IMR-90 (cell line): ENCODE measurements at regions not wholly inside any gene's neighbourhood (a gene's known extent, or its start where the extent isn't known, plus 50 kb on each side); places are given as distances from the start of the nearest gene placed in this dataset.

Source experiments
- ATAC-seq: fragments of 200-7000 bp; cut with Tn5 transposase; 2 replicates; pipeline ENCODE4 v1.9.1; 2020; ENCODE audit warnings: low read depth, mild to moderate bottlenecking, moderate library complexity
- BruUV-seq: library from RNA; stranded (reverse); fragments of 400-500 nt; replicated peaks from 2 replicates; lab custom pipeline; 2021; lab: Mats Ljungman, UMichigan
- CTCF ChIA-PET: fragments of 300-600 bp; formaldehyde crosslinking; extraction: SDS; loops from one replicate; lab custom pipeline; 2021; ENCODE audit warnings: antibody characterized with exemption; lab: Yijun Ruan, JAX
- POLR2A ChIA-PET: fragments of 300-600 bp; sonication (Branson Sonifier 250); formaldehyde crosslinking; loops from one replicate; lab custom pipeline; 2022; ENCODE audit warnings: antibody characterized with exemption; ENCODE audit not compliant: unreplicated experiment; lab: Charles Lee
- DNase-seq: peaks from one replicate; pipeline ENCODE4 v3.0.0; 2013
- H2AFZ ChIP-seq: replicated peaks from 2 replicates; pipeline ENCODE3; 2013; ENCODE audit warnings: low read length, mild to moderate bottlenecking; ENCODE audit not compliant: poor library complexity
- H2AK5ac ChIP-seq: 2 replicates; pipeline ENCODE4 v1.6.1; 2013; ENCODE audit warnings: low read depth, low read length, inconsistent platforms
- H2AK9ac ChIP-seq: replicated peaks from 2 replicates; pipeline ENCODE3; 2013; ENCODE audit warnings: mild to moderate bottlenecking, low read depth, low read length, moderate library complexity; ENCODE audit not compliant: poor library complexity
- H2BK120ac ChIP-seq: 2 replicates; pipeline ENCODE4 v1.6.1; 2013; ENCODE audit warnings: low read depth, low read length, inconsistent platforms
- H2BK15ac ChIP-seq: 3 replicates; pipeline ENCODE4 v1.6.1; 2013; ENCODE audit warnings: low read depth, low read length, inconsistent platforms
- H2BK20ac ChIP-seq: 2 replicates; pipeline ENCODE4 v1.6.1; 2013; ENCODE audit warnings: low read depth, mild to moderate bottlenecking, inconsistent platforms, low read length, moderate library complexity
- H2BK5ac ChIP-seq: 2 replicates; pipeline ENCODE4 v1.6.1; 2013; ENCODE audit warnings: mild to moderate bottlenecking, low read depth, low read length, inconsistent platforms; ENCODE audit not compliant: poor library complexity, severe bottlenecking
- H3K14ac ChIP-seq: replicated peaks from 2 replicates; pipeline ENCODE4 v1.6.1; 2013; ENCODE audit warnings: low read depth, low read length, inconsistent platforms
- H3K18ac ChIP-seq: 2 replicates; pipeline ENCODE4 v1.6.1; 2013; ENCODE audit warnings: low read depth, low read length, control low read depth
- H3K23ac ChIP-seq: 2 replicates; pipeline ENCODE4 v1.6.1; 2013; ENCODE audit warnings: low read depth, low read length, inconsistent platforms
- H3K27ac ChIP-seq: 2 replicates; pipeline ENCODE4 v1.5.1; 2013; ENCODE audit warnings: mild to moderate bottlenecking, control low read depth, low read length; ENCODE audit not compliant: insufficient read depth
- H3K27me3 ChIP-seq: 2 replicates; pipeline ENCODE4 v1.6.1; 2013; ENCODE audit warnings: low read length; ENCODE audit not compliant: control insufficient read depth, insufficient read depth
- H3K36me3 ChIP-seq: 2 replicates; pipeline ENCODE4 v1.6.1; 2013; ENCODE audit warnings: low read length, mixed read lengths; ENCODE audit not compliant: control insufficient read depth, insufficient read depth
- H3K4ac ChIP-seq: 2 replicates; pipeline ENCODE4 v1.6.1; 2013; ENCODE audit warnings: low read depth, low read length, inconsistent platforms
- H3K4me1 ChIP-seq: 2 replicates; pipeline ENCODE4 v1.6.1; 2013; ENCODE audit warnings: low read length, mixed read lengths; ENCODE audit not compliant: control insufficient read depth, insufficient read depth
- H3K4me2 ChIP-seq: 2 replicates; pipeline ENCODE4 v1.6.1; 2013; ENCODE audit warnings: low read depth, mild to moderate bottlenecking, control low read depth, low read length, moderate library complexity
- H3K4me3 ChIP-seq: 2 replicates; pipeline ENCODE4 v1.5.1; 2013; ENCODE audit warnings: low read depth, mild to moderate bottlenecking, control low read depth, low read length, moderate library complexity; ENCODE audit not compliant: insufficient read depth
- H3K56ac ChIP-seq: 2 replicates; pipeline ENCODE4 v1.6.1; 2013; ENCODE audit warnings: low read length, inconsistent platforms; ENCODE audit not compliant: insufficient read depth; ENCODE audit errors: extremely low read depth
- H3K79me1 ChIP-seq, 2 experiments: 2 replicates each; pipeline ENCODE4 v1.6.1; 2013; ENCODE audit warnings: low read length in 2 of 2, inconsistent platforms in 1 of 2, low read depth in 1 of 2
- H3K9ac ChIP-seq: 2 replicates; pipeline ENCODE4 v1.6.1; 2013; ENCODE audit warnings: low read depth, low read length, control low read depth
- H3K9me1 ChIP-seq: 2 replicates; pipeline ENCODE4 v1.6.1; 2013; ENCODE audit warnings: low read length, inconsistent platforms; ENCODE audit not compliant: insufficient read depth
- H3K9me3 ChIP-seq: 2 replicates; pipeline ENCODE4 v1.6.1; 2013; ENCODE audit warnings: low read length; ENCODE audit not compliant: control insufficient read depth, insufficient read depth
- H4K20me1 ChIP-seq: 2 replicates; pipeline ENCODE4 v1.6.1; 2013; ENCODE audit warnings: low read length, inconsistent platforms; ENCODE audit not compliant: insufficient read depth
- H4K5ac ChIP-seq: 2 replicates; pipeline ENCODE4 v1.6.1; 2013; ENCODE audit warnings: mild to moderate bottlenecking, low read depth, low read length, control low read depth
- H4K8ac ChIP-seq, 2 experiments: 2 replicates each; pipeline ENCODE4 v1.6.1; 2013; ENCODE audit warnings: low read depth in 2 of 2, low read length in 2 of 2, control low read depth in 1 of 2, inconsistent platforms in 1 of 2
- H4K91ac ChIP-seq: 2 replicates; pipeline ENCODE4 v1.6.1; 2013; ENCODE audit warnings: low read depth, low read length, inconsistent platforms; ENCODE audit not compliant: insufficient read depth
- BHLHE40 ChIP-seq: fragments of 150-350 bp; IDR thresholded peaks from 2 replicates; pipeline ENCODE4 v1.6.1; 2016; ENCODE audit warnings: mild to moderate bottlenecking, low read depth, low read length
- CEBPB ChIP-seq: IDR thresholded peaks from 2 replicates; pipeline ENCODE4 v1.6.1; 2012; ENCODE audit warnings: low read depth, low read length, improper control_type of control experiment
- CHD1 ChIP-seq: IDR thresholded peaks from 2 replicates; pipeline ENCODE4 v1.6.1; 2012; ENCODE audit warnings: low read depth, low read length, improper control_type of control experiment
- FOS ChIP-seq: fragments of 150-350 bp; IDR thresholded peaks from 2 replicates; pipeline ENCODE4 v1.6.1; 2016; ENCODE audit warnings: low read depth, low read length
- MAFK ChIP-seq: IDR thresholded peaks from 2 replicates; pipeline ENCODE4 v1.6.1; 2012; ENCODE audit warnings: low read depth, low read length, improper control_type of control experiment
- MAZ ChIP-seq: IDR thresholded peaks from 2 replicates; pipeline ENCODE4 v1.6.1; 2012; ENCODE audit warnings: low read depth, mild to moderate bottlenecking, low read length, improper control_type of control experiment, moderate library complexity, borderline replicate concordance
- MXI1 ChIP-seq: IDR thresholded peaks from 2 replicates; pipeline ENCODE4 v1.6.1; 2012; ENCODE audit warnings: low read depth, mild to moderate bottlenecking, low read length, moderate library complexity, borderline replicate concordance
- NFE2L2 ChIP-seq: fragments of 150-350 bp; IDR thresholded peaks from 2 replicates; pipeline ENCODE4 v1.6.1; 2016; ENCODE audit warnings: low read depth, mild to moderate bottlenecking, low read length
- POLR2A ChIP-seq: IDR thresholded peaks from 2 replicates; pipeline ENCODE4 v1.6.1; 2012; ENCODE audit warnings: mild to moderate bottlenecking, low read depth, low read length
- RAD21 ChIP-seq: IDR thresholded peaks from 2 replicates; pipeline ENCODE4 v1.6.1; 2012; ENCODE audit warnings: low read length, improper control_type of control experiment
- RCOR1 ChIP-seq: IDR thresholded peaks from 2 replicates; pipeline ENCODE4 v1.6.1; 2012; ENCODE audit warnings: mild to moderate bottlenecking, low read length, improper control_type of control experiment; ENCODE audit not compliant: insufficient replicate concordance
- RFX5 ChIP-seq: IDR thresholded peaks from 2 replicates; pipeline ENCODE4 v1.8.0; 2012; ENCODE audit warnings: low read depth, mild to moderate bottlenecking, low read length, moderate library complexity
- SMC3 ChIP-seq: fragments of 150-350 bp; IDR thresholded peaks from 2 replicates; pipeline ENCODE4 v1.6.1; 2016; ENCODE audit warnings: low read depth, mild to moderate bottlenecking, antibody characterized with exemption, low read length, moderate library complexity
- WGBS, 2 experiments: methylation state at CpG; one replicate each; pipeline versions ENCODE4 v1.1.5 to v1.1.7; 2013; ENCODE audit warnings: missing lambda C conversion rate in 2 of 2; ENCODE audit not compliant: insufficient read length in 1 of 2; ENCODE audit errors: extremely low coverage in 2 of 2; 5-methylcytosine and 5-hydroxymethylcytosine counted together
- dilution Hi-C: fragments of 300-500 bp; cut with HindIII; formaldehyde crosslinking; loops from one replicate; pipeline ENCODE4 v1.14.3; 2018; ENCODE audit warnings: low sequenced_read_pairs; ENCODE audit not compliant: unreplicated experiment
- in situ Hi-C: fragments of 300-500 bp; cut with MboI; formaldehyde crosslinking; loops from 3 replicates; pipeline ENCODE4 v1.14.3; 2019; ENCODE audit warnings: low sequenced_read_pairs, inconsistent platforms, mixed read lengths
- intact Hi-C: fragments of 100-400 bp; cut with micrococcal nuclease; formaldehyde crosslinking; loops from 2 replicates; pipeline ENCODE4 v1.10.0; 2022
- TF ChIP-seq, protein P1 (sequence below): conservative IDR thresholded peaks from 2 replicates; pipeline ENCODE4 v1.5.1; 2012; ENCODE audit warnings: mild to moderate bottlenecking, low read depth, low read length, improper control_type of control experiment
- TF ChIP-seq, protein P2 (sequence below): fragments of 150-350 bp; IDR thresholded peaks from 2 replicates; pipeline ENCODE4 v1.6.1; 2016; ENCODE audit warnings: low read depth, mild to moderate bottlenecking, low read length, moderate library complexity, borderline replicate concordance
- TF ChIP-seq, protein P3 (sequence below): fragments of 150-350 bp; IDR thresholded peaks from 2 replicates; pipeline ENCODE4 v1.6.1; 2017; ENCODE audit warnings: mild to moderate bottlenecking, antibody characterized with exemption, low read length, low read depth

DNA sequence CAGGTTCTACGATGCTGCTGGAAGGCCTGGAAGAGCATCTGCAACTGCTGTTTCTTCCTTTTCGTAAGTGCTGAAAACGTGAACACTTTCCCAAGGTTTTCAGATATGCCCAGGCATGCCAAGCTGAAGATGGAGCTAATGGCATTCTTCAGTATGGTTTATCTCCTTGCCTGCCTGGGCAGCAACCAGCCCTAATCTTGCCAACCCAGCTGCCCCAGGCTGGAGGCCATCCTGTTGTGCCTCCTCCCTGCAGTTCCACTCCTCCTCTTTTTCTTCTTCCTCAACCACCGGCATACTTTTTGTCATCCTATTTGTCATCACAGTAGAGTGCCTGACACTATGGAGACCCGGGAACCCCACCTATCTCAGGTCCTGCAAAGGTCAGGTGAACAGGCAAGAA is 1849.3 kb downstream of the TP53TG3F start:
- intact Hi-C loops, result no loop called here
- Histone ChIP-seq H3K9ac (no peak overlapping the region), H3K23ac (no peak overlapping the region), H3K56ac (no peak overlapping the region), H4K8ac (no peak overlapping the region), H2AK5ac (no peak overlapping the region), H3K4me1 (no peaks in the 10 kb centered on the region), H3K4me2 (no peak overlapping the region), H2BK120ac (no peak overlapping the region), H3K9me1 (no peaks in the 10 kb centered on the region), H3K14ac (no peak overlapping the region), H2BK5ac (no peak overlapping the region), H3K18ac (no peak overlapping the region), H3K79me1 (no peaks in the 10 kb centered on the region), H3K4ac (no peak overlapping the region), H3K4me3 (no peak overlapping the region), H4K20me1 (no peaks in the 10 kb centered on the region), H2AFZ (no peak overlapping the region), H3K27ac (no peak overlapping the region), H2BK15ac (no peak overlapping the region), H3K27me3 (no peaks in the 10 kb centered on the region), H4K91ac (no peak overlapping the region), H2BK20ac (no peak overlapping the region), H3K36me3 (no peaks in the 10 kb centered on the region), H3K9me3 (peaks cover 28% of the 10 kb centered on the region), H2AK9ac (no peak overlapping the region), H4K5ac (no peak overlapping the region)
- in situ Hi-C loops, result no loop called here
- DNase-seq, result no peak
- no peak for ATAC-seq
- ChIA-PET POLR2A (no interaction called here), CTCF (no interaction called here)
- BruUV-seq, result no TSS peak
- TF ChIP-seq SMC3, result no peak
- TF ChIP-seq FOS, result no peak
- TF ChIP-seq, protein P1, sequence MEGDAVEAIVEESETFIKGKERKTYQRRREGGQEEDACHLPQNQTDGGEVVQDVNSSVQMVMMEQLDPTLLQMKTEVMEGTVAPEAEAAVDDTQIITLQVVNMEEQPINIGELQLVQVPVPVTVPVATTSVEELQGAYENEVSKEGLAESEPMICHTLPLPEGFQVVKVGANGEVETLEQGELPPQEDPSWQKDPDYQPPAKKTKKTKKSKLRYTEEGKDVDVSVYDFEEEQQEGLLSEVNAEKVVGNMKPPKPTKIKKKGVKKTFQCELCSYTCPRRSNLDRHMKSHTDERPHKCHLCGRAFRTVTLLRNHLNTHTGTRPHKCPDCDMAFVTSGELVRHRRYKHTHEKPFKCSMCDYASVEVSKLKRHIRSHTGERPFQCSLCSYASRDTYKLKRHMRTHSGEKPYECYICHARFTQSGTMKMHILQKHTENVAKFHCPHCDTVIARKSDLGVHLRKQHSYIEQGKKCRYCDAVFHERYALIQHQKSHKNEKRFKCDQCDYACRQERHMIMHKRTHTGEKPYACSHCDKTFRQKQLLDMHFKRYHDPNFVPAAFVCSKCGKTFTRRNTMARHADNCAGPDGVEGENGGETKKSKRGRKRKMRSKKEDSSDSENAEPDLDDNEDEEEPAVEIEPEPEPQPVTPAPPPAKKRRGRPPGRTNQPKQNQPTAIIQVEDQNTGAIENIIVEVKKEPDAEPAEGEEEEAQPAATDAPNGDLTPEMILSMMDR, result no peak
- no peak for TF ChIP-seq POLR2A
- TF ChIP-seq NFE2L2, result no peak
- no peak for TF ChIP-seq CHD1
- no peak for TF ChIP-seq RCOR1
- TF ChIP-seq RFX5, result no peak
- TF ChIP-seq MAZ, result no peak
- TF ChIP-seq, protein P2, sequence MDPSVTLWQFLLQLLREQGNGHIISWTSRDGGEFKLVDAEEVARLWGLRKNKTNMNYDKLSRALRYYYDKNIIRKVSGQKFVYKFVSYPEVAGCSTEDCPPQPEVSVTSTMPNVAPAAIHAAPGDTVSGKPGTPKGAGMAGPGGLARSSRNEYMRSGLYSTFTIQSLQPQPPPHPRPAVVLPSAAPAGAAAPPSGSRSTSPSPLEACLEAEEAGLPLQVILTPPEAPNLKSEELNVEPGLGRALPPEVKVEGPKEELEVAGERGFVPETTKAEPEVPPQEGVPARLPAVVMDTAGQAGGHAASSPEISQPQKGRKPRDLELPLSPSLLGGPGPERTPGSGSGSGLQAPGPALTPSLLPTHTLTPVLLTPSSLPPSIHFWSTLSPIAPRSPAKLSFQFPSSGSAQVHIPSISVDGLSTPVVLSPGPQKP, result no peak
- TF ChIP-seq MAFK, result no peak
- TF ChIP-seq, protein P3, sequence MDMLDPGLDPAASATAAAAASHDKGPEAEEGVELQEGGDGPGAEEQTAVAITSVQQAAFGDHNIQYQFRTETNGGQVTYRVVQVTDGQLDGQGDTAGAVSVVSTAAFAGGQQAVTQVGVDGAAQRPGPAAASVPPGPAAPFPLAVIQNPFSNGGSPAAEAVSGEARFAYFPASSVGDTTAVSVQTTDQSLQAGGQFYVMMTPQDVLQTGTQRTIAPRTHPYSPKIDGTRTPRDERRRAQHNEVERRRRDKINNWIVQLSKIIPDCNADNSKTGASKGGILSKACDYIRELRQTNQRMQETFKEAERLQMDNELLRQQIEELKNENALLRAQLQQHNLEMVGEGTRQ, result no peak
- no peak for TF ChIP-seq MXI1
- no peak for TF ChIP-seq CEBPB
- TF ChIP-seq BHLHE40, result no peak
- no peak for TF ChIP-seq RAD21
- dilution Hi-C loops, result no loop called here
- no CpG with 5 or more reads among the region's 5 CpGs for WGBS, 2 experiments
